Neural progenitor cell (in vitro differentiated cells): ENCODE measurements at regions not wholly inside any gene's neighbourhood (a gene's known extent, or its start where the extent isn't known, plus 50 kb on each side); places are given as distances from the start of the nearest gene placed in this dataset.

ENCODE experiments used
- DNase-seq: peaks from one replicate; pipeline ENCODE4 v3.0.0-alpha.2; 2016; ENCODE audit warnings: low spot score
- H2AFZ ChIP-seq: fragments of 200-600 bp; sonication (generic); replicated peaks from 2 replicates; pipeline ENCODE4 v1.6.1; 2016; ENCODE audit warnings: antibody characterized with exemption
- H3F3A ChIP-seq: fragments of 200-600 bp; sonication (generic); 2 replicates; pipeline ENCODE4 v1.6.1; 2016; ENCODE audit warnings: antibody characterized with exemption, low read depth
- H3K27ac ChIP-seq: fragments of 200-600 bp; sonication (generic); 2 replicates; pipeline ENCODE4 v1.5.1; 2016; ENCODE audit warnings: mild to moderate bottlenecking
- H3K27me3 ChIP-seq: fragments of 200-600 bp; sonication (generic); 2 replicates; pipeline ENCODE4 v1.6.1; 2016; ENCODE audit warnings: mild to moderate bottlenecking, moderate library complexity
- H3K36me3 ChIP-seq: fragments of 200-600 bp; sonication (generic); 2 replicates; pipeline ENCODE4 v1.5.1; 2016
- H3K4me1 ChIP-seq: fragments of 200-600 bp; sonication (generic); 2 replicates; pipeline ENCODE4 v1.6.1; 2016; ENCODE audit warnings: mixed run types
- H3K4me2 ChIP-seq: fragments of 200-600 bp; sonication (generic); 2 replicates; pipeline ENCODE4 v1.6.1; 2016
- H3K4me3 ChIP-seq: fragments of 200-600 bp; sonication (generic); 2 replicates; pipeline ENCODE4 v1.5.1; 2016
- H3K79me2 ChIP-seq: fragments of 200-600 bp; sonication (generic); 2 replicates; pipeline ENCODE4 v1.6.1; 2016; ENCODE audit warnings: low read depth
- H3K9ac ChIP-seq: fragments of 200-600 bp; sonication (generic); 2 replicates; pipeline ENCODE4 v1.6.1; 2016
- H3K9me3 ChIP-seq: fragments of 200-600 bp; sonication (generic); 2 replicates; pipeline ENCODE4 v1.5.1; 2016; ENCODE audit warnings: low read depth
- H4K20me1 ChIP-seq: fragments of 200-600 bp; sonication (generic); 2 replicates; pipeline ENCODE4 v1.6.1; 2016; ENCODE audit warnings: low read depth
- H3K27ac Mint-ChIP-seq: 3 replicates; pipeline ENCODE4 v1.8.0; 2021; ENCODE audit warnings: mixed read lengths
- H3K27me3 Mint-ChIP-seq: 2 replicates; pipeline ENCODE4 v1.8.0; 2022; ENCODE audit warnings: low read depth, mild to moderate bottlenecking, inconsistent platforms, moderate library complexity, mixed read lengths; ENCODE audit not compliant: insufficient read depth
- H3K36me3 Mint-ChIP-seq: 3 replicates; pipeline ENCODE4 v1.8.0; 2021; ENCODE audit warnings: mixed read lengths
- H3K4me1 Mint-ChIP-seq: 3 replicates; pipeline ENCODE4 v1.8.0; 2021; ENCODE audit warnings: mixed read lengths
- H3K4me3 Mint-ChIP-seq: 3 replicates; pipeline ENCODE4 v1.8.0; 2021; ENCODE audit warnings: mild to moderate bottlenecking, moderate library complexity, mixed read lengths
- H3K9me3 Mint-ChIP-seq: 3 replicates; pipeline ENCODE4 v1.8.0; 2020; ENCODE audit warnings: mixed read lengths
- CTCF ChIP-seq: fragments of 200-600 bp; sonication (generic); IDR thresholded peaks from 2 replicates; pipeline ENCODE4 v1.5.1; 2017; ENCODE audit warnings: antibody characterized with exemption, mild to moderate bottlenecking
- EZH2 ChIP-seq: fragments of 200-600 bp; sonication (generic); IDR thresholded peaks from 2 replicates; pipeline ENCODE4 v1.6.1; 2017; ENCODE audit warnings: antibody characterized with exemption, mild to moderate bottlenecking, moderate library complexity
- EZH2phosphoT487 ChIP-seq: fragments of 200-600 bp; sonication (generic); IDR thresholded peaks from 2 replicates; pipeline ENCODE4 v1.6.1; 2017; ENCODE audit warnings: antibody characterized with exemption

GRCh38 chr4:55010550-55010949, 114.8 kb downstream of the KDR start:
- Histone ChIP-seq H3K27me3 (no peaks in the 10 kb centered on the region), H3K27ac (no peak overlapping the region), H4K20me1 (no peaks in the 10 kb centered on the region), H3K4me1 (peaks cover 12% of the 10 kb centered on the region), H2AFZ (no peak overlapping the region), H3F3A (peaks cover 6% of the 10 kb centered on the region), H3K9ac (no peak overlapping the region), H3K9me3 (no peaks in the 10 kb centered on the region), H3K4me3 (no peak overlapping the region), H3K36me3 (no peaks in the 10 kb centered on the region), H3K4me2 (no peak overlapping the region), H3K79me2 (no peaks in the 10 kb centered on the region)
- Mint-ChIP-seq H3K36me3 (peaks cover 2% of the 10 kb centered on the region), H3K4me3 (no peak overlapping the region), H3K9me3 (peaks cover 9% of the 10 kb centered on the region), H3K4me1 (peaks cover 14% of the 10 kb centered on the region), H3K27me3 (peaks cover 17% of the 10 kb centered on the region), H3K27ac (no peak overlapping the region)
- DNase-seq = no peak
- no peak for TF ChIP-seq CTCF
- TF ChIP-seq EZH2phosphoT487 = no peak
- TF ChIP-seq EZH2 = no peak

- H4K20me1 ChIP-seq = no peaks in the 10 kb centered on the region
- no peak overlapping the region for H3K27ac ChIP-seq
- no peak overlapping the region for H3K9ac ChIP-seq
- H3K36me3 ChIP-seq = no peaks in the 10 kb centered on the region
- H3K9me3 ChIP-seq = no peaks in the 10 kb centered on the region
- Mint-ChIP-seq H3K4me1 (peaks cover 16% of the 10 kb centered on the region), H3K27me3 (peaks cover 17% of the 10 kb centered on the region), H3K27ac (no peak overlapping the region), H3K9me3 (peaks cover 9% of the 10 kb centered on the region), H3K36me3 (peaks cover 2% of the 10 kb centered on the region), H3K4me3 (no peak overlapping the region)
- DNase-seq = peak; percentile 12
- TF ChIP-seq CTCF (peak; percentile 52), EZH2 (no peak), EZH2phosphoT487 (no peak)
- H3K4me2 ChIP-seq = no peak overlapping the region
- no peak overlapping the region for H2AFZ ChIP-seq
- no peaks in the 10 kb centered on the region for H3K79me2 ChIP-seq
- H3K4me1 ChIP-seq = peaks cover 10% of the 10 kb centered on the region
- no peaks in the 10 kb centered on the region for H3K27me3 ChIP-seq
- H3K4me3 ChIP-seq = no peak overlapping the region
- H3F3A ChIP-seq = no peaks in the 10 kb centered on the region
Measured at GRCh38 chr4:55008166-55009056, 117.0 kb downstream of the KDR start.

GRCh38 chr4:55005910-55006309, 119.5 kb downstream of the KDR start:
- H3K27me3 ChIP-seq = no peaks in the 10 kb centered on the region
- peaks cover 9% of the 10 kb centered on the region for H3K9me3 Mint-ChIP-seq
- H3K36me3 Mint-ChIP-seq = peaks cover 2% of the 10 kb centered on the region
- H3K27ac ChIP-seq = no peak overlapping the region
- peaks cover 11% of the 10 kb centered on the region for H3K27me3 Mint-ChIP-seq
- DNase-seq = no peak
- peaks cover 5% of the 10 kb centered on the region for H3K4me1 Mint-ChIP-seq
- no peak overlapping the region for H3K4me2 ChIP-seq
- no peaks in the 10 kb centered on the region for H3K9me3 ChIP-seq
- TF ChIP-seq EZH2 = no peak
- TF ChIP-seq CTCF = no peak
- no peak for TF ChIP-seq EZH2phosphoT487
- H4K20me1 ChIP-seq = no peaks in the 10 kb centered on the region
- H3K27ac Mint-ChIP-seq = no peak overlapping the region
- H3K4me1 ChIP-seq = peaks cover 10% of the 10 kb centered on the region
- H3K4me3 ChIP-seq = no peak overlapping the region
- H3F3A ChIP-seq = no peaks in the 10 kb centered on the region
- H3K79me2 ChIP-seq = no peaks in the 10 kb centered on the region
- H3K36me3 ChIP-seq = no peaks in the 10 kb centered on the region
- H3K9ac ChIP-seq = no peak overlapping the region
- no peak overlapping the region for H3K4me3 Mint-ChIP-seq
- no peak overlapping the region for H2AFZ ChIP-seq
